ENCODE measurements at regions not wholly inside any gene's neighbourhood (a gene's known extent, or its start where the extent isn't known, plus 50 kb on each side); places are given as distances from the start of the nearest gene placed in this dataset.

GRCh38 chr10:64332551-64332950 is 811.4 kb downstream of the REEP3 start:
- no peak for TF ChIP-seq POLR2A (IDR thresholded peaks at IDR 0.05)
- no peak for TF ChIP-seq EP300 (IDR thresholded peaks at IDR 0.05)
